ENCODE measurements at regions not wholly inside any gene's neighbourhood (a gene's known extent, or its start where the extent isn't known, plus 50 kb on each side); places are given as distances from the start of the nearest gene placed in this dataset.

DNA sequence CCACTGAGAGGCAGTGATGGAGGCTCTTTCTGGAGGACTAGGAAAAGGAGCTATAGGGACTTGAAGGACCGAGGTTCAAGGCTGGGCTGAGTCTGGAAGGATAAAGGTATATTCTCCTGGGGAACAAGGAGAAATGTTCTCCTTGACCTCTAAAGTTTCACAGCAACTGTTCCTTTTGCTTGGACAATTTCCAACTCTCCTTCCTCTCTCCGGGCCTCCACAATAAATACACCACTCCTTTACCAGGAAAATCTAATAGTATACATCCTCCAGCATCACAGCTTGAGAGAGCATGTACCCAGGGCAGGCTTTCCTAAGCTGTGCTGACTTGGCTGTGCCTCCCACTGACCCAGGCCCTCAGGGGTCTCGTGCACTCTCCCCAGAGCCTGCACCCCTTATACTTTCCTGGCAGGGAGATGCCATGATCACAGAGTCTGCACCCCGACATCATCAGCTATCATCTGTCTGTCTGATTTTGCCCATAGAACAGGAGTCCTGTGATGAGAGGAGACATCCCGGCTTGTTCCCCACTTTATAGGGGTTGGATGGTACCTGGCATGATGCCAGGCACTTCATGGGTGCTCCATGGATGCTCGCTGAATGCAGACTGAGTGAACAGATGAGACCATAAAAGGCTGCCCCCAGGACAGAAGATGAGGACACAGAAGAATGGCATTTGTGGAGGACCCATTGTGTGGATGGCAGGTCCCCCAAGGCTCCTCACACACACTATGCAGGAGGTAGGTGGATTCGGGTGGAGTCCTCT lies 582.6 kb upstream of the CDH5 start:
- Histone ChIP-seq H3K23ac (ENCODE audit: low read depth, low read length) (no peak overlapping the region), H3K9me1 (ENCODE audit: insufficient read depth, low read length) (no peaks in the 10 kb centered on the region), H2AK9ac (replicated peaks; ENCODE audit: low read depth, low read length, poor library complexity) (no peak overlapping the region), H3K9ac (ENCODE audit: low read depth, low read length) (no peak overlapping the region), H3K27me3 (ENCODE audit: control insufficient read depth, insufficient read depth, low read length) (peaks cover 11% of the 10 kb centered on the region), H2BK20ac (ENCODE audit: low read depth, low read length) (no peak overlapping the region), H3K9me3 (ENCODE audit: control insufficient read depth, insufficient read depth, low read length) (no peaks in the 10 kb centered on the region), H3K4me3 (ENCODE audit: insufficient read depth, low read depth, low read length) (no peak overlapping the region), H4K91ac (ENCODE audit: insufficient read depth, low read depth, low read length) (no peak overlapping the region), H4K5ac (ENCODE audit: low read depth, low read length) (no peak overlapping the region), H2AK5ac (ENCODE audit: low read depth, low read length) (no peak overlapping the region), H3K4ac (ENCODE audit: low read depth, low read length) (no peak overlapping the region), H4K8ac (ENCODE audit: low read depth in 2 of 2, low read length in 2 of 2) (no peak overlapping the region), H3K36me3 (ENCODE audit: control insufficient read depth, insufficient read depth, low read length) (no peaks in the 10 kb centered on the region), H4K20me1 (ENCODE audit: insufficient read depth, low read length) (no peaks in the 10 kb centered on the region), H2AFZ (replicated peaks; ENCODE audit: low read length, poor library complexity) (no peak overlapping the region), H2BK120ac (ENCODE audit: low read depth, low read length) (no peak overlapping the region), H2BK5ac (ENCODE audit: low read depth, low read length, poor library complexity, severe bottlenecking) (no peak overlapping the region), H2BK15ac (ENCODE audit: low read depth, low read length) (no peak overlapping the region), H3K4me1 (ENCODE audit: control insufficient read depth, insufficient read depth, low read length) (peaks cover 8% of the 10 kb centered on the region; the same call in 1 of the 2 replicates), H3K56ac (ENCODE audit: extremely low read depth, insufficient read depth, low read length) (no peak overlapping the region), H3K4me2 (ENCODE audit: low read depth, low read length) (no peak overlapping the region), H3K18ac (ENCODE audit: low read depth, low read length) (no peak overlapping the region), H3K27ac (ENCODE audit: insufficient read depth, low read length) (no peak overlapping the region), H3K14ac (replicated peaks; ENCODE audit: low read depth, low read length) (no peak overlapping the region), H3K79me1 (ENCODE audit: low read depth in 1 of 2, low read length in 2 of 2) (no peaks in the 10 kb centered on the region)
- intact Hi-C loops (cut with micrococcal nuclease): no loop called here
- ATAC-seq (ENCODE audit: low read depth): no peak
- dilution Hi-C loops (cut with HindIII; ENCODE audit: low sequenced_read_pairs, unreplicated experiment): no loop called here
- in situ Hi-C loops (cut with MboI; ENCODE audit: low sequenced_read_pairs): no loop called here
- whole genome bisulfite sequencing, 2 experiments (ENCODE audit: extremely low coverage in 2 of 2, insufficient read length in 1 of 2): 0% methylated on average over 2 of the region's 7 CpGs; no CpG with 5 or more reads in 1 of the 2 experiments
- no peak for DNase-seq
- ChIA-PET CTCF (no interaction called here), POLR2A (ENCODE audit: unreplicated experiment) (no interaction called here)
- BruUV-seq (replicated peaks): no TSS peak
- TF ChIP-seq, protein P1, sequence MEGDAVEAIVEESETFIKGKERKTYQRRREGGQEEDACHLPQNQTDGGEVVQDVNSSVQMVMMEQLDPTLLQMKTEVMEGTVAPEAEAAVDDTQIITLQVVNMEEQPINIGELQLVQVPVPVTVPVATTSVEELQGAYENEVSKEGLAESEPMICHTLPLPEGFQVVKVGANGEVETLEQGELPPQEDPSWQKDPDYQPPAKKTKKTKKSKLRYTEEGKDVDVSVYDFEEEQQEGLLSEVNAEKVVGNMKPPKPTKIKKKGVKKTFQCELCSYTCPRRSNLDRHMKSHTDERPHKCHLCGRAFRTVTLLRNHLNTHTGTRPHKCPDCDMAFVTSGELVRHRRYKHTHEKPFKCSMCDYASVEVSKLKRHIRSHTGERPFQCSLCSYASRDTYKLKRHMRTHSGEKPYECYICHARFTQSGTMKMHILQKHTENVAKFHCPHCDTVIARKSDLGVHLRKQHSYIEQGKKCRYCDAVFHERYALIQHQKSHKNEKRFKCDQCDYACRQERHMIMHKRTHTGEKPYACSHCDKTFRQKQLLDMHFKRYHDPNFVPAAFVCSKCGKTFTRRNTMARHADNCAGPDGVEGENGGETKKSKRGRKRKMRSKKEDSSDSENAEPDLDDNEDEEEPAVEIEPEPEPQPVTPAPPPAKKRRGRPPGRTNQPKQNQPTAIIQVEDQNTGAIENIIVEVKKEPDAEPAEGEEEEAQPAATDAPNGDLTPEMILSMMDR (conservative IDR thresholded peaks at IDR 0.05; ENCODE audit: low read depth, low read length): no peak
- TF ChIP-seq BHLHE40 (IDR thresholded peaks at IDR 0.05; ENCODE audit: low read depth, low read length): no peak
- no peak for TF ChIP-seq MAZ (IDR thresholded peaks at IDR 0.05; ENCODE audit: borderline replicate concordance, low read depth, low read length)
- no peak for TF ChIP-seq MXI1 (IDR thresholded peaks at IDR 0.05; ENCODE audit: borderline replicate concordance, low read depth, low read length)
- TF ChIP-seq NFE2L2 (IDR thresholded peaks at IDR 0.05; ENCODE audit: low read depth, low read length): no peak
- no peak for TF ChIP-seq RFX5 (IDR thresholded peaks at IDR 0.05; ENCODE audit: low read depth, low read length)
- no peak for TF ChIP-seq SMC3 (IDR thresholded peaks at IDR 0.05; ENCODE audit: low read depth, low read length)
- TF ChIP-seq CEBPB (IDR thresholded peaks at IDR 0.05; ENCODE audit: low read depth, low read length): no peak
- TF ChIP-seq POLR2A (IDR thresholded peaks at IDR 0.05; ENCODE audit: low read depth, low read length): no peak
